Tibial nerve (tissue), 4 donors: ENCODE measurements at regions not wholly inside any gene's neighbourhood (a gene's known extent, or its start where the extent isn't known, plus 50 kb on each side); places are given as distances from the start of the nearest gene placed in this dataset.
A peak's percentile ranks its signal among the peaks of the same experiment; 100 is the strongest.

Source experiments
- DNase-seq, 2 donors: peaks; one replicate each; pipeline ENCODE4 v3.0.0-alpha.2; 2019; ENCODE audit warnings: low spot score in 2 of 2
- H3K27ac ChIP-seq, 4 donors: fragments of 200-600 bp; sonication (generic) in 3 of 4; one replicate each; pipeline ENCODE4 v1.5.1; 2017 to 2019; ENCODE audit warnings: mild to moderate bottlenecking in 1 of 4
- H3K27me3 ChIP-seq, 2 donors: fragments of 200-600 bp; sonication (generic) in 1 of 2; one replicate each; pipeline versions ENCODE4 v1.5.1 to v1.6.0; 2017 to 2019
- H3K36me3 ChIP-seq, 3 donors: fragments of 200-600 bp; sonication (generic); one replicate each; pipeline ENCODE4 v1.5.1; 2018 to 2019
- H3K4me1 ChIP-seq, 4 donors: fragments of 200-600 bp; sonication (generic) in 3 of 4; one replicate each; pipeline ENCODE4 v1.5.1; 2017 to 2019
- H3K4me3 ChIP-seq, 4 donors: fragments of 200-600 bp; sonication (generic) in 3 of 4; one replicate each; pipeline ENCODE4 v1.5.1; 2017 to 2019; ENCODE audit warnings: mild to moderate bottlenecking in 1 of 4, moderate library complexity in 1 of 4
- H3K9me3 ChIP-seq, 4 donors: fragments of 200-600 bp; sonication (generic) in 3 of 4; one replicate each; pipeline ENCODE4 v1.5.1; 2017 to 2019
- EP300 ChIP-seq, 2 donors: sonication (generic); formaldehyde crosslinking; IDR thresholded peaks; one replicate each; pipeline ENCODE4 v1.6.1; 2017; ENCODE audit warnings: antibody characterized with exemption in 2 of 2, mild to moderate bottlenecking in 1 of 2
- POLR2A ChIP-seq, 2 donors: fragments of 450-650 bp; IDR thresholded peaks; one replicate each; pipeline ENCODE4 v1.6.1; 2017; ENCODE audit warnings: antibody characterized with exemption in 2 of 2, mild to moderate bottlenecking in 2 of 2, moderate library complexity in 2 of 2
- WGBS, 2 donors: methylation state at CpG; one replicate each; pipeline ENCODE4 v1.1.5; 2018; 5-methylcytosine and 5-hydroxymethylcytosine counted together
- TF ChIP-seq, protein P1 (sequence below), 5 experiments: fragments of 200-600 bp in 3 of 5; fragments of 450-650 bp in 2 of 5; sonication (generic) in 3 of 5; IDR thresholded peaks; one replicate each; pipeline ENCODE4 v1.5.1; 2016 to 2019; ENCODE audit warnings: antibody characterized with exemption in 5 of 5, mild to moderate bottlenecking in 3 of 5, moderate library complexity in 2 of 5

- Histone ChIP-seq H3K27me3 (no peaks in the 10 kb centered on the region), H3K9me3 (no peaks in the 10 kb centered on the region), H3K36me3 (peaks cover 0 to 74% (median 0%) of the 10 kb centered on the region in 3 donors), H3K4me3 (no peak overlapping the region), H3K4me1 (peaks cover 0 to 12% (median 0%) of the 10 kb centered on the region in 4 donors), H3K27ac (no peak overlapping the region)
- TF ChIP-seq, protein P1, sequence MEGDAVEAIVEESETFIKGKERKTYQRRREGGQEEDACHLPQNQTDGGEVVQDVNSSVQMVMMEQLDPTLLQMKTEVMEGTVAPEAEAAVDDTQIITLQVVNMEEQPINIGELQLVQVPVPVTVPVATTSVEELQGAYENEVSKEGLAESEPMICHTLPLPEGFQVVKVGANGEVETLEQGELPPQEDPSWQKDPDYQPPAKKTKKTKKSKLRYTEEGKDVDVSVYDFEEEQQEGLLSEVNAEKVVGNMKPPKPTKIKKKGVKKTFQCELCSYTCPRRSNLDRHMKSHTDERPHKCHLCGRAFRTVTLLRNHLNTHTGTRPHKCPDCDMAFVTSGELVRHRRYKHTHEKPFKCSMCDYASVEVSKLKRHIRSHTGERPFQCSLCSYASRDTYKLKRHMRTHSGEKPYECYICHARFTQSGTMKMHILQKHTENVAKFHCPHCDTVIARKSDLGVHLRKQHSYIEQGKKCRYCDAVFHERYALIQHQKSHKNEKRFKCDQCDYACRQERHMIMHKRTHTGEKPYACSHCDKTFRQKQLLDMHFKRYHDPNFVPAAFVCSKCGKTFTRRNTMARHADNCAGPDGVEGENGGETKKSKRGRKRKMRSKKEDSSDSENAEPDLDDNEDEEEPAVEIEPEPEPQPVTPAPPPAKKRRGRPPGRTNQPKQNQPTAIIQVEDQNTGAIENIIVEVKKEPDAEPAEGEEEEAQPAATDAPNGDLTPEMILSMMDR (IDR thresholded peaks at IDR 0.05): no peak
- TF ChIP-seq EP300 (IDR thresholded peaks at IDR 0.05): no peak
- no peak for TF ChIP-seq POLR2A (IDR thresholded peaks at IDR 0.05)
- DNase-seq: no peak
- WGBS, 2 donors: 59 to 74% methylated on average over 1 of the region's 1 CpG
Measured at GRCh38 chr15:62775932-62776331, 266.6 kb upstream of the TPM1 start.

GRCh38 chr15:62777671-62778070, 264.9 kb upstream of the TPM1 start:
- no peak for DNase-seq
- no peaks in the 10 kb centered on the region for H3K9me3 ChIP-seq
- TF ChIP-seq, protein P1 (IDR thresholded peaks at IDR 0.05): no peak
- TF ChIP-seq EP300 (IDR thresholded peaks at IDR 0.05): no peak
- TF ChIP-seq POLR2A (IDR thresholded peaks at IDR 0.05): no peak
- H3K27ac ChIP-seq: no peak overlapping the region
- no peaks in the 10 kb centered on the region for H3K27me3 ChIP-seq
- peaks cover 0 to 24% (median 4%) of the 10 kb centered on the region in 4 donors for H3K4me1 ChIP-seq
- H3K4me3 ChIP-seq: no peak overlapping the region
- WGBS, 2 donors: 49 to 70% methylated on average over 2 of the region's 2 CpGs
- H3K36me3 ChIP-seq: peaks cover 0 to 60% (median 0%) of the 10 kb centered on the region in 3 donors

GRCh38 chr15:62779036-62779770, 263.3 kb upstream of the TPM1 start:
- peak in 1 of 2 donors; percentile 63 for TF ChIP-seq EP300 (IDR thresholded peaks at IDR 0.05)
- no peak for TF ChIP-seq POLR2A (IDR thresholded peaks at IDR 0.05)
- peak overlapping the region in 2 of 4 donors; percentile 37 to 48 for H3K27ac ChIP-seq

DNA sequence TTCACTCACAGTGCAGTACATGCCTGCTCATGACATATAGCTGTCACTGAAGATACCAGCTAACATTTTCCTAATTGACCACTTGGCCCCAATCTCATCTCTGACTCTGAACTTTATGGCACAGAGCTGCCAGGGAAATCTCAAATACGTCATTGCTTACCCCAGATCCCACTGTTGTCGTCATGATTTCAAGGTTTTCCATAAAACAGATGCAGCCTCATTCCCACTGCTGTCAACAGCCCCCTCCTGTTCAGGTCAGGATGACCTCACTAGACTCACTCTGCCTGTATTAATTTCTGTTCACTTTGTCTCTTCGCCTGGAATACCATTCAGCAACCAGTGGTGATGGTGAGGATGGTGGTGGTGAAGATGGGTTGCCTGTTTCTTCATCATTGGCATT, 262.6 kb upstream of the TPM1 start:
- 94 to 95% methylated on average over 3 of the region's 3 CpGs for WGBS, 2 donors
- TF ChIP-seq EP300 (IDR thresholded peaks at IDR 0.05) (no peak), POLR2A (IDR thresholded peaks at IDR 0.05) (no peak)
- TF ChIP-seq, protein P1 (IDR thresholded peaks at IDR 0.05): no peak

More at GRCh38 chr15:62779036-62779770, 263.3 kb upstream of the TPM1 start:
- H3K4me3 ChIP-seq: no peak overlapping the region
- H3K36me3 ChIP-seq: peaks cover 0 to 55% (median 0%) of the 10 kb centered on the region in 3 donors
- no peaks in the 10 kb centered on the region for H3K9me3 ChIP-seq
- H3K4me1 ChIP-seq: peaks cover 0 to 27% (median 4%) of the 10 kb centered on the region in 4 donors
- 42 to 62% methylated on average over 8 of the region's 8 CpGs for WGBS, 2 donors
- no peaks in the 10 kb centered on the region for H3K27me3 ChIP-seq
- peak in 1 of 2 donors; percentile 58 for DNase-seq

DNA sequence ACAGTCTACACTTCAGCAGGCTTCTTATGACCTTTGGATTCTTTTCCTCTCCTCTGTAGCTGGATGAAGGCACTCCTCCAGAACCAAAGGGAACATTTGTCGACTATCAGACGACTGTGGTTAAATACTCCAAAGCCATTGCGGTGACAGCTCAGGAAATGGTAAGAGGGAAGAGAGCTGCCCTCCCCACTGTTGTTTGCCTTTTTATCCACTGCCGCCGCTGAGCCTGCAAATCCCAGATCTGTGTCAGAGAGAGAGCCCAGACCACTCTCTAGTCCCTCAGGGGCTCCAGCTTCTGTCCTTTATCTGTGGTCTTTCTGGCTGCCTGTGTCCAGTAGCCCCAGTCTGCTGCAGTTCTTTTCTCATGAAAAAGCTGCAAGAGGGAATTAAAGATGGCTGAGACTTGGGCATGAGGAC, 261.5 kb upstream of the TPM1 start:
- 69 to 72% methylated on average over 5 of the region's 5 CpGs for WGBS, 2 donors
- no peak overlapping the region for H3K27ac ChIP-seq
- TF ChIP-seq, protein P1 (IDR thresholded peaks at IDR 0.05): no peak
- TF ChIP-seq POLR2A (IDR thresholded peaks at IDR 0.05): no peak
- TF ChIP-seq EP300 (IDR thresholded peaks at IDR 0.05): no peak
- H3K9me3 ChIP-seq: no peaks in the 10 kb centered on the region
- no peak for DNase-seq
- H3K4me1 ChIP-seq: peaks cover 0 to 31% (median 4%) of the 10 kb centered on the region in 4 donors
- H3K36me3 ChIP-seq: peaks cover 0 to 43% (median 0%) of the 10 kb centered on the region in 3 donors
- no peak overlapping the region for H3K4me3 ChIP-seq
- no peaks in the 10 kb centered on the region for H3K27me3 ChIP-seq

More for the DNA sequence above, 262.6 kb upstream of the TPM1 start:
- peak overlapping the region in 2 of 4 donors; percentile 37 to 48 for H3K27ac ChIP-seq
- H3K36me3 ChIP-seq: peaks cover 0 to 52% (median 0%) of the 10 kb centered on the region in 3 donors
- H3K27me3 ChIP-seq: no peaks in the 10 kb centered on the region
- no peak for DNase-seq
- no peaks in the 10 kb centered on the region for H3K9me3 ChIP-seq
- no peak overlapping the region for H3K4me3 ChIP-seq
- peaks cover 0 to 27% (median 4%) of the 10 kb centered on the region in 4 donors for H3K4me1 ChIP-seq
